Endothelial cell of umbilical vein (primary cell): ENCODE measurements at regions not wholly inside any gene's neighbourhood (a gene's known extent, or its start where the extent isn't known, plus 50 kb on each side); places are given as distances from the start of the nearest gene placed in this dataset.
"Not testable (repeated sequence)": the region's sequence is repeated elsewhere in the genome, so short reads cannot be mapped to it uniquely, and the experiment has no call there.

Experiments used
- BruUV-seq: library from RNA; stranded (reverse); fragments of 400-500 nt; replicated peaks from 2 replicates; lab custom pipeline; 2021; lab: Mats Ljungman, UMichigan
- CTCF ChIA-PET: fragments of 300-600, 350-600 bp; sonication (Branson Sonifier 250); formaldehyde crosslinking; loops from one replicate; lab custom pipeline; 2021; ENCODE audit warnings: antibody characterized with exemption, inconsistent platforms; lab: Charles Lee
- POLR2A ChIA-PET: fragments of 300-600, 350-600 bp; sonication (Branson Sonifier 250); formaldehyde crosslinking; loops from one replicate; lab custom pipeline; 2021; ENCODE audit warnings: antibody characterized with exemption, inconsistent platforms; lab: Charles Lee
- DNase-seq: peaks from one replicate; pipeline ENCODE4 v3.0.0-alpha.2; 2011; ENCODE audit warnings: low read depth, low spot score
- FAIRE-seq: peaks from 2 replicates; lab custom pipeline; 2011; peaks lifted over from hg19 to GRCh38; lab: Jason Lieb, UNC
- H2AFZ ChIP-seq: 2 replicates; pipeline ENCODE4 v1.6.0; 2012; ENCODE audit warnings: low read depth, low read length, control low read depth, inconsistent platforms
- H3K27ac ChIP-seq: 2 replicates; pipeline ENCODE4 v1.5.1; 2011; ENCODE audit warnings: low read depth, mild to moderate bottlenecking, control low read depth, low read length, moderate library complexity; ENCODE audit not compliant: insufficient read depth
- H3K27me3 ChIP-seq, 2 experiments: 2 replicates each; pipeline versions ENCODE4 v1.6.0 to v1.6.1; 2011; ENCODE audit warnings: low read length in 2 of 2, mixed read lengths in 1 of 2; ENCODE audit not compliant: control insufficient read depth in 2 of 2, insufficient read depth in 2 of 2
- H3K36me3 ChIP-seq, 2 experiments: 2 replicates in 1 of 2; 3 replicates in 1 of 2; pipeline ENCODE4 v1.5.1; 2011; ENCODE audit warnings: low read length in 2 of 2, mild to moderate bottlenecking in 1 of 2, moderate library complexity in 1 of 2; ENCODE audit not compliant: control insufficient read depth in 2 of 2, insufficient read depth in 2 of 2; ENCODE audit errors: extremely low read depth in 1 of 2
- H3K4me1 ChIP-seq: 3 replicates; pipeline ENCODE4 v1.5.1; 2011; ENCODE audit warnings: mild to moderate bottlenecking, low read length; ENCODE audit not compliant: control insufficient read depth, insufficient read depth; ENCODE audit errors: extremely low read depth
- H3K4me2 ChIP-seq: 2 replicates; pipeline ENCODE4 v1.6.1; 2011; ENCODE audit warnings: low read length, control low read depth, mixed read lengths; ENCODE audit not compliant: insufficient read depth
- H3K4me3 ChIP-seq, 3 experiments: fragments of 200-600 bp in 1 of 3; sonication (generic), shearing (Covaris generic) in 1 of 3; replicated peaks in 1 of 3; 2 replicates each; pipeline ENCODE4 v1.5.1; 2011 to 2016; ENCODE audit warnings: control low read depth in 3 of 3, low read length in 3 of 3, mild to moderate bottlenecking in 2 of 3, inconsistent platforms in 1 of 3, low read depth in 1 of 3, moderate library complexity in 1 of 3; ENCODE audit not compliant: insufficient read depth in 1 of 3
- H3K79me2 ChIP-seq: 2 replicates; pipeline ENCODE4 v1.6.0; 2012; ENCODE audit warnings: low read length, inconsistent platforms; ENCODE audit not compliant: control insufficient read depth, insufficient read depth
- H3K9ac ChIP-seq: replicated peaks from 2 replicates; pipeline ENCODE3; 2011; ENCODE audit warnings: low read length, control low read depth; ENCODE audit not compliant: insufficient read depth; ENCODE audit errors: extremely low read depth
- H3K9me1 ChIP-seq: replicated peaks from 3 replicates; pipeline ENCODE4 v1.6.0; 2011; ENCODE audit warnings: mild to moderate bottlenecking, low read length; ENCODE audit not compliant: control insufficient read depth, insufficient read depth; ENCODE audit errors: extremely low read depth
- H3K9me3 ChIP-seq: replicated peaks from 2 replicates; pipeline ENCODE4 v1.5.1; 2012; ENCODE audit warnings: low read length, inconsistent platforms; ENCODE audit not compliant: control insufficient read depth, insufficient read depth
- H4K20me1 ChIP-seq: replicated peaks from 2 replicates; pipeline ENCODE3; 2011; ENCODE audit warnings: mild to moderate bottlenecking, low read length; ENCODE audit not compliant: control insufficient read depth, insufficient read depth; ENCODE audit errors: extremely low read depth
- CTCF ChIP-seq, 2 donors: IDR thresholded peaks; 1 replicate in 1 of 2; 2 replicates in 1 of 2; pipeline ENCODE4 v1.5.1; 2011; ENCODE audit warnings: low read length in 2 of 2, mild to moderate bottlenecking in 2 of 2, moderate library complexity in 2 of 2, control low read depth in 1 of 2, inconsistent platforms in 1 of 2, low read depth in 1 of 2; ENCODE audit not compliant: insufficient read depth in 1 of 2; ENCODE audit errors: extremely low read depth in 1 of 2
- FOS ChIP-seq: IDR thresholded peaks from 2 replicates; pipeline ENCODE4 v1.6.1; 2011; ENCODE audit warnings: mild to moderate bottlenecking, low read length, moderate library complexity, borderline replicate concordance; ENCODE audit not compliant: insufficient read depth
- GATA2 ChIP-seq: IDR thresholded peaks from 2 replicates; pipeline ENCODE4 v1.7.0; 2011; ENCODE audit warnings: low read depth, mild to moderate bottlenecking, moderate library complexity, mixed read lengths, low read length; ENCODE audit not compliant: insufficient read length, insufficient read depth
- MYC ChIP-seq: IDR thresholded peaks from one replicate; pipeline ENCODE4 v1.6.1; 2011; ENCODE audit warnings: mild to moderate bottlenecking, low read depth, low read length
- POLR2A ChIP-seq: IDR thresholded peaks from 2 replicates; pipeline ENCODE4 v1.6.1; 2012; ENCODE audit warnings: low read depth, mild to moderate bottlenecking, control low read depth, low read length
- POLR2AphosphoS5 ChIP-seq: IDR thresholded peaks from 2 replicates; pipeline ENCODE4 v1.6.1; 2012; ENCODE audit warnings: low read depth, mild to moderate bottlenecking, control low read depth, low read length, moderate library complexity; ENCODE audit not compliant: insufficient read depth
- dilution Hi-C: fragments of 300-500 bp; cut with MboI; formaldehyde crosslinking; loops from one replicate; pipeline ENCODE4 v1.15.0; 2019; ENCODE audit warnings: low sequenced_read_pairs; ENCODE audit not compliant: extremely low pct_ligation_motif_present
- intact Hi-C: fragments of 100-400 bp; cut with micrococcal nuclease; formaldehyde crosslinking; loops from one replicate; pipeline ENCODE4 v1.10.0; 2022

DNA sequence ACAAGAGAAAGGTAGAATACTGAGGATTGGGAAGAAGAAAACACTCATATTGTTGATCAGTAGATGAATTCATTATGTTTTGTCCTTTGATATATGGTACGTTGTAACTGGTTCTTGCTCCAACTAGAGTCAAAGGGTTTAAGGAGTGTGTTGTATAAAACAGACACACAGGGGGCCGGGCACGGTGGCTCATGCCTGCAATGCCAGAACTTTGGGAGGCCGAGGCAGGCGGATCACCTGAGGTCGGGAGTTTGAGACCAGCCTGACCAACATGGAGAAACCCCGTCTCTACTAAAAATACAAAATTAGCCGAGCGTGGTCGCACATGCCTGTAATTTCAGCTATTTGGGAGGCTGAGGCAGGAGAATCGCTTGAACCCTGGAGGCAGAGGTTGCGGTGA, 1624.0 kb upstream of the AGA start:
- CTCF ChIA-PET = not testable (repeated sequence)

DNA sequence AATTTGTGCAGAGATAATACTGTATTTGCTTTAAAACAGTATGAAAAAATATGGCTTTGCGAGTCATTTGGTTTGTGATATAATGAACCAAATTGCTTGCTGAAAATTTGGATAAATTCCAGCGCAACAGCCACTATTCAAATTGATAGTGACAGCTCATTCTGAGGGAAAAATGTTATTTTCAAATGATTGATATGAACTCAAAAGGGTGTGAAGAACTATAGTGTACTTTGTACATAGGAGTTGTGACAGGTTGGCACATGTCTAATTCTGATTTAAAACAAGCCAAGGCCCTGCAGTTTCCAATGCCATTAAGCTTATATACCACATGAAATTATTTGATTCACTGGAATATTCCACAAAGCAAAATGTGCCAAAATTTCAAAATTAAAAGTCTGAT, 1628.9 kb upstream of the AGA start:
- H3K9me1 ChIP-seq = no peaks in the 10 kb centered on the region
- no peaks in the 10 kb centered on the region for H3K36me3 ChIP-seq
- H3K4me3 ChIP-seq = no peak overlapping the region
- DNase-seq = no peak
- H3K4me1 ChIP-seq = no peaks in the 10 kb centered on the region
- ChIA-PET CTCF (no interaction called here), POLR2A (no interaction called here)
- no peak for FAIRE-seq
- no TSS peak for BruUV-seq
- no peaks in the 10 kb centered on the region for H3K79me2 ChIP-seq
- H3K9me3 ChIP-seq = no peaks in the 10 kb centered on the region
- H4K20me1 ChIP-seq = no peaks in the 10 kb centered on the region
- H3K27me3 ChIP-seq = no peaks in the 10 kb centered on the region
- dilution Hi-C loops = no loop called here
- H3K27ac ChIP-seq = no peak overlapping the region
- TF ChIP-seq POLR2A = no peak
- intact Hi-C loops = no loop called here
- no peak overlapping the region for H2AFZ ChIP-seq
- no peak overlapping the region for H3K4me2 ChIP-seq
- no peak overlapping the region for H3K9ac ChIP-seq

More for the DNA sequence above, 1624.0 kb upstream of the AGA start:
- H3K9ac ChIP-seq, H3K36me3 ChIP-seq, H3K4me1 ChIP-seq, H3K9me1 ChIP-seq, dilution Hi-C loops, H3K4me3 ChIP-seq, H3K27me3 ChIP-seq, DNase-seq, FAIRE-seq, BruUV-seq, H3K79me2 ChIP-seq, H2AFZ ChIP-seq, H3K27ac ChIP-seq, H3K9me3 ChIP-seq, H4K20me1 ChIP-seq, H3K4me2 ChIP-seq, intact Hi-C loops, POLR2A ChIA-PET: not testable (repeated sequence)

DNA sequence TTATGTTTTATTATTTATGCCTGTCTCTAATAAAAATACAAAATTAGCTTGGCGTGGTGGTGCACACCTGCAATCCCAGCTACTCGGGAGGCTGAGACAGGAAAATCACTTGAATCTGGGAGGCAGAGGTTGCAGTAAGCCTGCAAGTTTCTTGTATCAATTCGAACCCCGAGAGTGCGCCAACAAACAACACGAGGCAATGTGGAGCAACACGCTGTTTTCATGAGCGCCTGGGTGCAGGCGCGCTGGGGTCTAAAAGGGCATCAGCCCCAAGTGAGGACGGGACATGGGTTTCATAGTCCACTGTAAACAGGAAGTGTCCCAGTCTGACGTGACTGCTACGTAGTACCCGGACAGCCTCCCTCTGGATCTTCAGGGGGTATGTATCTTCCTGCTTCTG, 1634.6 kb upstream of the AGA start:
- no peak overlapping the region for H3K4me2 ChIP-seq
- ChIA-PET POLR2A (no interaction called here), CTCF (no interaction called here)
- no peak overlapping the region for H2AFZ ChIP-seq
- no peaks in the 10 kb centered on the region for H3K36me3 ChIP-seq
- FAIRE-seq (no peak), DNase-seq (no peak)
- no peaks in the 10 kb centered on the region for H3K27me3 ChIP-seq
- no peak overlapping the region for H3K4me3 ChIP-seq
- no TSS peak for BruUV-seq
- H3K9me1 ChIP-seq = no peaks in the 10 kb centered on the region
- H4K20me1 ChIP-seq = no peaks in the 10 kb centered on the region
- no peak overlapping the region for H3K9ac ChIP-seq
- no peaks in the 10 kb centered on the region for H3K4me1 ChIP-seq
- intact Hi-C loops (no loop called here), dilution Hi-C loops (no loop called here)
- no peak overlapping the region for H3K27ac ChIP-seq
- H3K9me3 ChIP-seq = peaks cover 2% of the 10 kb centered on the region
- no peaks in the 10 kb centered on the region for H3K79me2 ChIP-seq
- TF ChIP-seq GATA2 = no peak
- TF ChIP-seq FOS = no peak
- TF ChIP-seq POLR2AphosphoS5 = no peak
- TF ChIP-seq POLR2A = no peak
- TF ChIP-seq MYC = no peak
- no peak for TF ChIP-seq CTCF (IDR thresholded peaks at IDR 0.05; ENCODE audit: extremely low read depth in 1 of 2, insufficient read depth in 1 of 2, low read depth in 1 of 2, low read length in 2 of 2)
